ENCODE measurements at regions not wholly inside any gene's neighbourhood (a gene's known extent, or its start where the extent isn't known, plus 50 kb on each side); places are given as distances from the start of the nearest gene placed in this dataset.

- ATAC-seq (replicated peaks in 1 of 4): no peak
- no peaks in the 10 kb centered on the region for H3K9me3 ChIP-seq
- ChIA-PET POLR2A (no interaction called here), CTCF (no interaction called here)
- WGBS (ENCODE audit: insufficient coverage): no CpG with 5 or more reads among the region's 2 CpGs
- no peaks in the 10 kb centered on the region for H3K36me3 ChIP-seq (ENCODE audit: control insufficient read depth in 2 of 2, extremely low read depth in 1 of 2, insufficient read depth in 1 of 2, low read length in 1 of 2)
- no peak overlapping the region for H3K4me3 ChIP-seq (ENCODE audit: control insufficient read depth in 1 of 2, extremely low read depth in 1 of 2, low read length in 1 of 2)
- no peaks in the 10 kb centered on the region for H3K4me1 ChIP-seq (ENCODE audit: control insufficient read depth in 1 of 2, extremely low read depth in 1 of 2, insufficient read depth in 2 of 2, low read length in 2 of 2)
- no peaks in the 10 kb centered on the region for H3K36me3 Mint-ChIP-seq
- no peak overlapping the region for H3K27ac Mint-ChIP-seq
- H3K9me3 Mint-ChIP-seq: peaks cover 2 to 20% (median 9%) of the 10 kb centered on the region in 3 donors
- H3K4me3 Mint-ChIP-seq: no peak overlapping the region
- H3K27ac ChIP-seq (ENCODE audit: low read length): no peak overlapping the region
- H3K27me3 Mint-ChIP-seq: no peaks in the 10 kb centered on the region
- H3K4me1 Mint-ChIP-seq: no peaks in the 10 kb centered on the region
- no peaks in the 10 kb centered on the region for H3K27me3 ChIP-seq (replicated peaks in 1 of 2; ENCODE audit: control insufficient read depth in 2 of 2, extremely low read depth in 1 of 2, insufficient read depth in 2 of 2, low read length in 1 of 2)
- DNase-seq: no peak
Measured at GRCh38 chr13:85601526-85601925, 197.7 kb downstream of the SLITRK6 start.

GRCh38 chr13:85597790-85598500, 201.3 kb downstream of the SLITRK6 start:
- Mint-ChIP-seq H3K27ac (no peak overlapping the region), H3K4me3 (no peak overlapping the region), H3K4me1 (no peaks in the 10 kb centered on the region), H3K9me3 (peaks cover 0 to 16% (median 7%) of the 10 kb centered on the region in 3 donors), H3K36me3 (no peaks in the 10 kb centered on the region), H3K27me3 (no peaks in the 10 kb centered on the region)
- ChIA-PET POLR2A (no interaction called here), CTCF (no interaction called here)
- no peak overlapping the region for H3K4me3 ChIP-seq (ENCODE audit: control insufficient read depth in 1 of 2, extremely low read depth in 1 of 2, low read length in 1 of 2)
- DNase-seq (no peak), ATAC-seq (replicated peaks in 1 of 4) (no peak)
- no peaks in the 10 kb centered on the region for H3K36me3 ChIP-seq (ENCODE audit: control insufficient read depth in 2 of 2, extremely low read depth in 1 of 2, insufficient read depth in 1 of 2, low read length in 1 of 2)
- WGBS (ENCODE audit: insufficient coverage): 83% methylated on average over 1 of the region's 4 CpGs
- no peak overlapping the region for H3K27ac ChIP-seq (ENCODE audit: low read length)
- H3K4me1 ChIP-seq (ENCODE audit: control insufficient read depth in 1 of 2, extremely low read depth in 1 of 2, insufficient read depth in 2 of 2, low read length in 2 of 2): no peaks in the 10 kb centered on the region
- no peaks in the 10 kb centered on the region for H3K9me3 ChIP-seq
- H3K27me3 ChIP-seq (replicated peaks in 1 of 2; ENCODE audit: control insufficient read depth in 2 of 2, extremely low read depth in 1 of 2, insufficient read depth in 2 of 2, low read length in 1 of 2): no peaks in the 10 kb centered on the region

- H3K4me1 ChIP-seq (ENCODE audit: control insufficient read depth in 1 of 2, extremely low read depth in 1 of 2, insufficient read depth in 2 of 2, low read length in 2 of 2): no peaks in the 10 kb centered on the region
- no peak overlapping the region for H3K4me3 Mint-ChIP-seq
- no peak overlapping the region for H3K27ac Mint-ChIP-seq
- H3K36me3 Mint-ChIP-seq: no peaks in the 10 kb centered on the region
- no peak overlapping the region for H3K4me3 ChIP-seq (ENCODE audit: control insufficient read depth in 1 of 2, extremely low read depth in 1 of 2, low read length in 1 of 2)
- CTCF ChIA-PET: no interaction called here
- H3K9me3 ChIP-seq: no peaks in the 10 kb centered on the region
- H3K27me3 Mint-ChIP-seq: no peaks in the 10 kb centered on the region
- WGBS (ENCODE audit: insufficient coverage): 100% methylated on average over 1 of the region's 2 CpGs
- H3K36me3 ChIP-seq (ENCODE audit: control insufficient read depth in 2 of 2, extremely low read depth in 1 of 2, insufficient read depth in 1 of 2, low read length in 1 of 2): no peaks in the 10 kb centered on the region
- DNase-seq (no peak), ATAC-seq (replicated peaks in 1 of 4) (no peak)
- POLR2A ChIA-PET: no interaction called here
- H3K27me3 ChIP-seq (replicated peaks in 1 of 2; ENCODE audit: control insufficient read depth in 2 of 2, extremely low read depth in 1 of 2, insufficient read depth in 2 of 2, low read length in 1 of 2): no peaks in the 10 kb centered on the region
- no peak overlapping the region for H3K27ac ChIP-seq (ENCODE audit: low read length)
- no peaks in the 10 kb centered on the region for H3K4me1 Mint-ChIP-seq
- H3K9me3 Mint-ChIP-seq: peaks cover 0 to 11% (median 5%) of the 10 kb centered on the region in 3 donors
Measured at GRCh38 chr13:85592211-85592610, 207.0 kb downstream of the SLITRK6 start.

GRCh38 chr13:85590231-85590931, 208.8 kb downstream of the SLITRK6 start:
- H3K27ac ChIP-seq (ENCODE audit: low read length): no peak overlapping the region
- no peaks in the 10 kb centered on the region for H3K4me1 Mint-ChIP-seq
- ChIA-PET POLR2A (no interaction called here), CTCF (no interaction called here)
- WGBS (ENCODE audit: insufficient coverage): 80% methylated on average over 1 of the region's 2 CpGs
- ATAC-seq (replicated peaks in 1 of 4): no peak
- no peaks in the 10 kb centered on the region for H3K36me3 Mint-ChIP-seq
- H3K9me3 ChIP-seq: no peaks in the 10 kb centered on the region
- H3K36me3 ChIP-seq (ENCODE audit: control insufficient read depth in 2 of 2, extremely low read depth in 1 of 2, insufficient read depth in 1 of 2, low read length in 1 of 2): no peaks in the 10 kb centered on the region
- H3K4me3 ChIP-seq (ENCODE audit: control insufficient read depth in 1 of 2, extremely low read depth in 1 of 2, low read length in 1 of 2): no peak overlapping the region
- no peaks in the 10 kb centered on the region for H3K4me1 ChIP-seq (ENCODE audit: control insufficient read depth in 1 of 2, extremely low read depth in 1 of 2, insufficient read depth in 2 of 2, low read length in 2 of 2)
- no peaks in the 10 kb centered on the region for H3K27me3 Mint-ChIP-seq
- H3K9me3 Mint-ChIP-seq: peaks cover 0 to 11% (median 4%) of the 10 kb centered on the region in 3 donors
- no peak overlapping the region for H3K27ac Mint-ChIP-seq
- H3K27me3 ChIP-seq (replicated peaks in 1 of 2; ENCODE audit: control insufficient read depth in 2 of 2, extremely low read depth in 1 of 2, insufficient read depth in 2 of 2, low read length in 1 of 2): no peaks in the 10 kb centered on the region
- DNase-seq: no peak
- no peak overlapping the region for H3K4me3 Mint-ChIP-seq

- Histone ChIP-seq H3K4me3 (ENCODE audit: control insufficient read depth in 1 of 2, extremely low read depth in 1 of 2, low read length in 1 of 2) (no peak overlapping the region), H3K36me3 (ENCODE audit: control insufficient read depth in 2 of 2, extremely low read depth in 1 of 2, insufficient read depth in 1 of 2, low read length in 1 of 2) (no peaks in the 10 kb centered on the region), H3K27me3 (replicated peaks in 1 of 2; ENCODE audit: control insufficient read depth in 2 of 2, extremely low read depth in 1 of 2, insufficient read depth in 2 of 2, low read length in 1 of 2) (no peaks in the 10 kb centered on the region), H3K27ac (ENCODE audit: low read length) (no peak overlapping the region), H3K9me3 (no peaks in the 10 kb centered on the region), H3K4me1 (ENCODE audit: control insufficient read depth in 1 of 2, extremely low read depth in 1 of 2, insufficient read depth in 2 of 2, low read length in 2 of 2) (no peaks in the 10 kb centered on the region)
- DNase-seq (no peak), ATAC-seq (replicated peaks in 1 of 4) (no peak)
- WGBS (ENCODE audit: insufficient coverage): 77% methylated on average over 3 of the region's 5 CpGs
- no peaks in the 10 kb centered on the region for H3K4me1 Mint-ChIP-seq
- POLR2A ChIA-PET: no interaction called here
- H3K36me3 Mint-ChIP-seq: no peaks in the 10 kb centered on the region
- H3K27me3 Mint-ChIP-seq: no peaks in the 10 kb centered on the region
- H3K27ac Mint-ChIP-seq: no peak overlapping the region
- no peak overlapping the region for H3K4me3 Mint-ChIP-seq
- CTCF ChIA-PET: no interaction called here
- peaks cover 0 to 10% (median 2%) of the 10 kb centered on the region in 3 donors for H3K9me3 Mint-ChIP-seq
Measured at GRCh38 chr13:85589021-85589420, 210.2 kb downstream of the SLITRK6 start.

GRCh38 chr13:85588359-85588758, 210.9 kb downstream of the SLITRK6 start:
- ATAC-seq (replicated peaks in 1 of 4): no peak
- Mint-ChIP-seq H3K4me1 (no peaks in the 10 kb centered on the region), H3K27me3 (no peaks in the 10 kb centered on the region), H3K36me3 (no peaks in the 10 kb centered on the region), H3K9me3 (peaks cover 0 to 10% (median 2%) of the 10 kb centered on the region in 3 donors), H3K4me3 (no peak overlapping the region), H3K27ac (no peak overlapping the region)
- Histone ChIP-seq H3K36me3 (ENCODE audit: control insufficient read depth in 2 of 2, extremely low read depth in 1 of 2, insufficient read depth in 1 of 2, low read length in 1 of 2) (no peaks in the 10 kb centered on the region), H3K9me3 (no peaks in the 10 kb centered on the region), H3K4me3 (ENCODE audit: control insufficient read depth in 1 of 2, extremely low read depth in 1 of 2, low read length in 1 of 2) (no peak overlapping the region), H3K27ac (ENCODE audit: low read length) (no peak overlapping the region), H3K27me3 (replicated peaks in 1 of 2; ENCODE audit: control insufficient read depth in 2 of 2, extremely low read depth in 1 of 2, insufficient read depth in 2 of 2, low read length in 1 of 2) (no peaks in the 10 kb centered on the region), H3K4me1 (ENCODE audit: control insufficient read depth in 1 of 2, extremely low read depth in 1 of 2, insufficient read depth in 2 of 2, low read length in 2 of 2) (no peaks in the 10 kb centered on the region)
- DNase-seq: no peak
- ChIA-PET CTCF (interaction anchor here in 1 of 2 donors (0.8 kb wide), 1 partner anchor 144 kb away, joined by 3 read pairs; no protein-coding TSS in a partner anchor), POLR2A (no interaction called here)
- 100% methylated on average over 1 of the region's 3 CpGs for WGBS (ENCODE audit: insufficient coverage)
